ENCODE measurements at regions not wholly inside any gene's neighbourhood (a gene's known extent, or its start where the extent isn't known, plus 50 kb on each side); places are given as distances from the start of the nearest gene placed in this dataset.
"Not testable (repeated sequence)": the region's sequence is repeated elsewhere in the genome, so short reads cannot be mapped to it uniquely, and the experiment has no call there.

GRCh38 chr6:49097664-49098063 is 365.4 kb downstream of the MMUT start:
- not testable (repeated sequence) for DNase-seq (ENCODE audit: low spot score)

GRCh38 chr6:49097116-49097515 is 365.9 kb downstream of the MMUT start:
- DNase-seq (ENCODE audit: low spot score), result no peak

GRCh38 chr6:49088631-49089030 is 374.4 kb downstream of the MMUT start:
- no peak for DNase-seq (ENCODE audit: low spot score)

DNA sequence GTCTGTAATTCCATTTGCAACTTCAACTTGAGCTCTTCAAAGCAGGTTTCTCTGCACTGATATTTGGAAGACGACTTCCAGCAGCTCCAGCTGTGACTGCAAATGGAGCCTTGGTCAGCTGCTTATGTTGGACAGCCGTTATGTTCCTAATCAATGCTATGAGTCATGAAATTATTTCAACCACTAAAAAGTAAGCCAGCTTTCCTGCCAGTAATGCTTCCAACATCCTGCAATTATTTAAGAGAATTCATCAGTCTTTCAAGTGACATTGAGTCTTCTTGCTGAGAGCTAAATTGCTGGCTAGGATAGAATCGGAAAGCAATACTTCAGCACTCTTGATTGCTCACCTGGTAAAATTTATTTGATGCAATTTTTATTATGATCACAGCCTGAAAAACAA is 375.7 kb downstream of the MMUT start:
- no peak for DNase-seq (ENCODE audit: low spot score)

- no peak for DNase-seq (ENCODE audit: low spot score)
These were observed 380.4 kb downstream of the MMUT start for GRCh38 chr6:49082611-49083010.

GRCh38 chr6:49072885-49073620 is 390.0 kb downstream of the MMUT start:
- no peak for DNase-seq (ENCODE audit: low spot score)

GRCh38 chr6:49072146-49072545 is 390.9 kb downstream of the MMUT start:
- no peak for DNase-seq (ENCODE audit: low spot score)

- DNase-seq (ENCODE audit: low spot score), result no peak
These were observed 392.6 kb downstream of the MMUT start for GRCh38 chr6:49070411-49070810.

GRCh38 chr6:49054311-49054710 is 408.7 kb downstream of the MMUT start:
- no peak for DNase-seq (ENCODE audit: low spot score)

DNA sequence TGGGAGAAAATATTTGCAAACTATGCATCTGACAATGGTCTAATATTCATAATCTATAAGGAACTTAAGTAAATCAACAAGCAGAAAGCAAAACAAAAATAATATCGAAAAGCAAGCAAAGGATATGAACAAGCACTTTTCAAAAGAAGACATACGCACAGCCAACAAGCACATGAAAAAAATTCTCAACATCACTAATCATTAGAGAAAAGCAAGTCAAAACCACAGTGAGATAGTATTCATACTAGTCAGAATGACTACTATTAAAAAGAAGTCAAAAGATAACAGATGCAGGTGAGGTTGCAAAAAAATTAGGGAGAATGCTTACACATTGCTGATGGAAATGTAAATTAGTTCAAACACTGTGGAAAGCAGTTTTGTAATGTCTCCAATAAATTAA is 410.2 kb downstream of the MMUT start:
- DNase-seq (ENCODE audit: low spot score), result no peak

- DNase-seq (ENCODE audit: low spot score), result no peak
These were observed 411.8 kb downstream of the MMUT start for GRCh38 chr6:49051281-49051680.

DNA sequence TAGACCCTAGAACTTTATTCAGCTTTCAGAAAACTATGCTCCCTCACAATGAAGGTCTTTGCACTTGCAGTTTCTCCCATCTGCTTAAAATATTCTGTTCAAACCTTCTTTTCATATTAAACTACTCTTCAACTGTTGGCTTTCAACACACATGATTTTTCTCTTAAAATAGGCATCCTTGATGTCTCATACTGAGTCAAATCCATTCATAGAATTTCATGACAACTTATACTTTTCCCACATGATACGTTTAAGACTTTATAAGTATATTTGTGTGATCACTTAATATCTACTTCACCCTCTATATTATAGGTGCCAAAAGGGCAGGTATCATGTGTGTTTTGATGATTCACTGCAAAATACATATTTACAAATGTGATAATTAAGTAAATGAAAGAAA is 412.5 kb downstream of the MMUT start:
- DNase-seq (ENCODE audit: low spot score), result no peak

DNA sequence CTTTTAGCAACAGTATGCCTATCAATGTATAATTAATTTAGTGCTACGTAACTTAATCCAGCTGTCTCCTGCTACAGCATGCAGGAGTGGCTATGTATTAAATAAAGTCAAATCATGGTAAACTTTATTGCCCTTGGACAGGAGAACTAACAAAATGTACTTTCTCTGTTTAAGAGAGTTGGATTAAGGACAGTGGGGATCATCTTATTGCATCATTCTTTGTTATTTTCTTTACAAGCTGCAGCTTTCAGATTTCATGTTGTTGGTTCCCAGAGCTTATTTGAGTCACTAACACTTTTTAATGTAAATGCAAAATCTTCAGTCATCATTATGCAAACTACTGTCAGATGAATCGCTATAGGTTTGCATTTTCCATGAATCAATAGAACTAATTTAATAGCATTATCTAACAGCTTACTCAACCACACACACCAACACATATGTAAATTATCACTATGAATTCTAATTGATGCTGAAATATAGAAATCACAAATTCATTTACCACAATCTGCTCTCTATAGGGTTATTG is 424.7 kb downstream of the MMUT start:
- no peak for DNase-seq (ENCODE audit: low spot score)

DNA sequence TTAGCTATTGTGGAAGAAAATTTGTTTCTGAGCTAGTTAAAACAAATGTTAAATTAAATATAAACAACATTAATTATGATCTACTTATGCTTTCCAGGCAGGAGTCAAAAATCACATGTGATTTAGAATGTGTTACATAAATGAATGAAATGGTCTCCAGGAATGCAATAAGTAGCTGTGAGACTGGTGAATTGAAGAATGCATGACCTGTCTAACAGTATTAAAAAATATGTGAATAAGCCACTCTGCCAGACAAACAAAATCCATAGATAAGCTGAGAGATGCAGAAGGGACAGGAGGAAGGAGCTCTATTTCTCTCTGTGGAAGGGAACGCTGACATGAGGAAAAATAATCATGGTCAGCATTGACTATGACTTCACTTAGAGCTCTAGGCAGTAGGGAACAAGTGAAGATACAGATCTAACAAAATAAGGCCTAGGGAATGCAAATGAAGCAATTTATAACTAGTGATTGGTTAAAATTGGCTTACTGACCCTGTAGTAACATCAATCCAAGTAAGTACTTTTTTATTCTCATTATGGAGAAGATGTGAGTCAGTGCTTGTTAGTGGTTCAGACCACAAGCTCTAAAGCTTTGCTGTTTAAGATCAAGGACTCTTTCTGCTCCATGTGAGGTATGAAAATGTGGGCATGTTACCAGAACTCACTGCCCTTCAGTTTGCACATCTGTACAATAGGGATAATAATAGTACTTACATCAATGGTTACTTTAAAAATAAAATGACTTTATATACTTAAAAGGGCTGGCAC is 432.6 kb downstream of the MMUT start:
- no peak for DNase-seq (ENCODE audit: low spot score)

DNA sequence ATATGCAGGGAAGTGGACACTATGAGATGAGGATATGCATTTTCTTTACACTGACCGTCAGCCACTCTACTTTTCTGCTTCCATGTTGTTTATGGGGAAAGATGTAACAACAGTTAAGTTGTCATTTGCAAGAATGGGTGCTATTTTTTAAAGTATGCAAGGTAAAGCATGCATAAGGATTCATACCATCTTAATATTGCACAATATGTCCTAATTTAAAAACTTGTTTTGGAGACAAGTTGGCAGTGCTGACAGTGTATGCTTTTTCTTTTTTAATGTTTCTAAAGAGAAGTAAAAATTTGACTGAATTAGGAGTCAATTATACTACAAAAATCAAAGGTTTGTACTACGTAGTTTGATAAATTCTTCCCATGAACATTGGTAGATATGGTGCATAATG is 435.4 kb downstream of the MMUT start:
- no peak for DNase-seq (ENCODE audit: low spot score)

- no peak for DNase-seq (ENCODE audit: low spot score)
These were observed 437.5 kb downstream of the MMUT start for GRCh38 chr6:49025273-49026240.

GRCh38 chr6:49004801-49005200 is 458.3 kb downstream of the MMUT start:
- no peak for DNase-seq (ENCODE audit: low spot score)

- no peak for DNase-seq (ENCODE audit: low spot score)
These were observed 459.7 kb downstream of the MMUT start for GRCh38 chr6:49003348-49003747.

- DNase-seq (ENCODE audit: low spot score), result no peak
These were observed 461.1 kb downstream of the MMUT start for GRCh38 chr6:49001856-49002541.

- DNase-seq (ENCODE audit: low spot score), result no peak
These were observed 464.5 kb downstream of the MMUT start for GRCh38 chr6:48998574-48998973.

DNA sequence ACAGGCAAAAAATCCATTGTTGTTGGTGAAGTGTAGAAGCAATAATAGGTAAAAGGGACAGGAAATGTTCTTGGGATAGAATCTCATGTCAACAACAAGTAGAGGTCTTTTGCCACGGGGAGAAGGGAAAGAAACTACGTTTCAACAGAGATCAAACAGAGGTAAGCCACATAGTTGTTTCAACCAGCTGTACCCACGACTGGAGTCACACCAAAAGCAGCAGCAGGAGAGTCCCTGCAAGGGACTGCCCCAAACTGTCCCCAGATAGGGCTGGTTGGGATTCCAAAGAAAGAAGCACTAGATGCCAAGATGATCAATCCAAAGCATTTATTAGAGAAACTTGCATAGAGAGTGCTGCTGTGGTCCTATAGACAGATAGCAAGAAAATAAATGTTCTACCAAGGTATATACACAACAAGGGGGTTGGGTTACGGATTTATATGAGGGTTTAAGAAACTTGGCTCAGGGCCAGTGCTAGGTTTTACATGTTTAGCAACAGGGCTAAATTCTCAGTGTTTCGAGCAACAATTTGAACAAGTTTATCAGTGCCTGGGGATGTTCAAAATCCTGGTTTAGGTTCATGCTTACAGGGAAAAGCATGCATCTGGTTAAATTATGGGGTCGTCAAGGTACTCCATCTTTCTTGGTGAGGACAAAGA is 466.5 kb downstream of the MMUT start:
- no peak for DNase-seq (ENCODE audit: low spot score)

Measured in putamen (tissue), 1 donor.